Kidney (tissue), 13 donors: ENCODE measurements at regions not wholly inside any gene's neighbourhood (a gene's known extent, or its start where the extent isn't known, plus 50 kb on each side); places are given as distances from the start of the nearest gene placed in this dataset.

ENCODE experiments used
- DNase-seq, 5 donors: peaks; one replicate each; pipeline ENCODE4 v3.0.0-alpha.2; 2013 to 2020
- FAIRE-seq: peaks from 2 replicates; lab custom pipeline; 2012; peaks lifted over from hg19 to GRCh38; lab: Jason Lieb, UNC
- H3K27ac ChIP-seq, 2 donors: one replicate each; pipeline ENCODE4 v1.7.0; 2013; ENCODE audit warnings: low read depth in 2 of 2, low read length in 2 of 2, inconsistent platforms in 1 of 2
- H3K27me3 ChIP-seq: one replicate; pipeline ENCODE4 v1.7.1; 2013; ENCODE audit warnings: low read length, inconsistent platforms; ENCODE audit not compliant: control insufficient read depth, insufficient read depth
- H3K36me3 ChIP-seq, 3 donors: one replicate each; pipeline versions ENCODE4 v1.7.0 to v1.7.1; 2013; ENCODE audit warnings: low read length in 3 of 3, control low read depth in 1 of 3, inconsistent platforms in 1 of 3; ENCODE audit not compliant: insufficient read depth in 3 of 3, control insufficient read depth in 2 of 3
- H3K4me1 ChIP-seq, 3 donors: one replicate each; pipeline versions ENCODE4 v1.7.0 to v1.7.1; 2013; ENCODE audit warnings: low read length in 3 of 3, inconsistent platforms in 1 of 3, low read depth in 1 of 3; ENCODE audit not compliant: control insufficient read depth in 2 of 3, insufficient read depth in 2 of 3
- H3K4me3 ChIP-seq, 3 donors: one replicate each; pipeline versions ENCODE4 v1.7.0 to v1.8.1; 2013; ENCODE audit warnings: low read length in 3 of 3, control low read depth in 1 of 3, inconsistent platforms in 1 of 3
- H3K9ac ChIP-seq, 3 donors: one replicate each; pipeline versions ENCODE4 v1.7.0 to v1.7.1; 2013; ENCODE audit warnings: low read length in 3 of 3, control low read depth in 1 of 3, inconsistent platforms in 1 of 3
- H3K9me3 ChIP-seq, 3 donors: one replicate each; pipeline versions ENCODE4 v1.7.0 to v1.7.1; 2013; ENCODE audit warnings: low read length in 3 of 3, control low read depth in 1 of 3, inconsistent platforms in 1 of 3; ENCODE audit not compliant: control insufficient read depth in 2 of 3, insufficient read depth in 1 of 3
- intact Hi-C: fragments of 100-400 bp; cut with DNase I; formaldehyde crosslinking; loops from one replicate; pipeline ENCODE4 v1.11.1; 2022
- TF ChIP-seq, protein P1 (sequence below): IDR thresholded peaks from 3 replicates; pipeline ENCODE4 v1.5.1; 2012; ENCODE audit warnings: mild to moderate bottlenecking, moderate library complexity, borderline replicate concordance; ENCODE audit not compliant: insufficient read depth; ENCODE audit errors: extremely low read depth
- donor health status: control.
- donor health status: control.
- donor health status: control.
- donor health status: control.
- donor health status: control.
- donor health status: DM: yes; HTN: yes; CAD: no.
- donor health status: Normal renal cell carcinoma (clear cell type).

DNA sequence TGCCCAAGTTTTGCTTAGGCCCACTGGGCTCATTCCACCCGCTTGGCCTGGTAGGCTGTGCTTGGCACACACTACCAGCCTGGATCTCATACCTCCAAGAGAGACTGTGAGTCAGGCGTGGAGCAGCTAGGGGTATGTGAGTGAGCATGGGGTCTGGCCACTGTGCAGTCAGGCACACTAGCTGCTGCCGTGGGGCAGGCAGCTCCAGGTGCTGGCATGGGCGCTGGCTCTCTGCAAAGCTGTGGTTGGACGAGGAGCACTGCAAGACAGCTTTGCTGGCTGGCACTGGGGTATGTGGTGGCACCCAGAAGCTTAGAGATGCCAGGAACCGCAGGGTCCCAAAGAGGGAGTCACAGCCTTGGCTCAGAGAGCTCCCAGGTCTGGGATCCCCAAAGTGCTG, 377.8 kb downstream of the KCTD8 start:
- no peak for FAIRE-seq
- intact Hi-C loops: no loop called here

DNA sequence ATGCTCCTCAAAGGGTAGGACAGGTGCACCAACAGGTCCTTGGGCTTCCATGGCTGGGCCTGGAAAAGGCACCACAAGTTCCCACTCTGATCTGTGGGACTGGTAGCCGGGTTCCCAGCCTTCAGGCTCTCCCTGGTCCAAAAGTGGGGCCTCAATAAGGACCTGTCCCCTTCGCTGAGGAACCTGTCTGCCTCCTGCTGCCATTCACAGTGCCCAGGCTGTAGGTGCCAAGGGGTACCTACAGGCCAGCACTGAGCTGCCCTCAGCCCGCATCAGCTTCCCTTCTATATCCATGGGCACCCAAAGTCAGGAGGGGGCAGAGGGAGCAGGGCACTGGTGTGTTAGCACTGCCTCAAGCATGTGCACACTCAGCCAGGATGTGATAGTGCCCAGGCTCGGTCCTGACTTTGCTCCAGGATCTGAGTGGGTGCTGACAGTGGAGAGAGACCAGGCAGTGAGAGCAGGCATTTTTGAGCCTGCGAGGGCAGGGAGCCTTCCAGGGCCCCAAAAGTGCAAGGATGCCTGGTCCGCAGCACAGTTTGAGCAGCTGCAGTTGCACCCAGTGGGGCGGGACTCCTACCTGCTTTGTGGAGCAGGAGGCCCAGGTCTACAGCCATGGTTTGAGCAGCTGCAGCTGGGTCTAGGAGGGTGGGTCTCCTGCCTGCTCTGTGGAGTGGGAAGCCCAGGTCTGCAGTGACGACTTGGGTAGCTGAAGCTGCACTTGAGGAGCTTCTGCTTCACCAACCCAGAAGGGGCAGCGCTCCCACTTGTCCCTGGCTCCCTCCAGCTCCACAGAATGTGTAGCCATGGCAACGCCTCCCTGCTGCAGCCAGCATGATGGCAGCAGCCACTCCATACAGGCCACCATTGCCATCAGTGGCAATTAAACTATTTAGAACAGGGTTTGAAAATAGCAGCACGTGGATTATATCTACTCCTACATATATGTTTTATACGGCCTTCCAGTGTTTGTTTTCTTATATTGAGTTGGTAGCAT, 376.4 kb downstream of the KCTD8 start:
- Histone ChIP-seq H3K9me3 (no peaks in the 10 kb centered on the region), H3K9ac (no peak overlapping the region), H3K36me3 (no peaks in the 10 kb centered on the region), H3K27me3 (no peaks in the 10 kb centered on the region), H3K4me1 (no peaks in the 10 kb centered on the region), H3K4me3 (no peak overlapping the region), H3K27ac (no peak overlapping the region)
- DNase-seq: no peak
- FAIRE-seq: no peak
- intact Hi-C loops: no loop called here
- TF ChIP-seq, protein P1, sequence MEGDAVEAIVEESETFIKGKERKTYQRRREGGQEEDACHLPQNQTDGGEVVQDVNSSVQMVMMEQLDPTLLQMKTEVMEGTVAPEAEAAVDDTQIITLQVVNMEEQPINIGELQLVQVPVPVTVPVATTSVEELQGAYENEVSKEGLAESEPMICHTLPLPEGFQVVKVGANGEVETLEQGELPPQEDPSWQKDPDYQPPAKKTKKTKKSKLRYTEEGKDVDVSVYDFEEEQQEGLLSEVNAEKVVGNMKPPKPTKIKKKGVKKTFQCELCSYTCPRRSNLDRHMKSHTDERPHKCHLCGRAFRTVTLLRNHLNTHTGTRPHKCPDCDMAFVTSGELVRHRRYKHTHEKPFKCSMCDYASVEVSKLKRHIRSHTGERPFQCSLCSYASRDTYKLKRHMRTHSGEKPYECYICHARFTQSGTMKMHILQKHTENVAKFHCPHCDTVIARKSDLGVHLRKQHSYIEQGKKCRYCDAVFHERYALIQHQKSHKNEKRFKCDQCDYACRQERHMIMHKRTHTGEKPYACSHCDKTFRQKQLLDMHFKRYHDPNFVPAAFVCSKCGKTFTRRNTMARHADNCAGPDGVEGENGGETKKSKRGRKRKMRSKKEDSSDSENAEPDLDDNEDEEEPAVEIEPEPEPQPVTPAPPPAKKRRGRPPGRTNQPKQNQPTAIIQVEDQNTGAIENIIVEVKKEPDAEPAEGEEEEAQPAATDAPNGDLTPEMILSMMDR: no peak

More for the DNA sequence above, 377.8 kb downstream of the KCTD8 start:
- H3K4me3 ChIP-seq: no peak overlapping the region
- DNase-seq: no peak
- H3K4me1 ChIP-seq: no peaks in the 10 kb centered on the region
- no peak overlapping the region for H3K9ac ChIP-seq
- H3K27me3 ChIP-seq: no peaks in the 10 kb centered on the region
- H3K27ac ChIP-seq: no peak overlapping the region
- H3K9me3 ChIP-seq: no peaks in the 10 kb centered on the region
- TF ChIP-seq, protein P1: no peak
- no peaks in the 10 kb centered on the region for H3K36me3 ChIP-seq

DNA sequence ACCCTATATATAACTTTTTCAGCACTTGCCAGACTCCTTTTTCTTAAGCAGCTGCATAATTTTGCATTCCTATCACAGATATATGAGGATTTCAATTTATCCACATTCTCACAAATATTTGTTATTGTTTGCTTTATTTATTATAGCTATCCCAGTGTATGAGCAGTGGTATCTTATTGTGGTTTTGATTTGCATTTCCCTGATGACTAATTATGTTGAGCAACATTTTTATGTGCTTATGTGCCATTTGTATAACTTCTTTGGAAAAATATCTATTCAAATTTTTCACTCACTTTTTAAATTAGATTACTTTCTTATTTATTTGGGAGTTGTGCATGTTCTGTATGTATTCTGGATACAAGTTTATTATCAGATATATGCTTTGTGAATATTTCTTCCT, 361.9 kb downstream of the KCTD8 start:
- no peaks in the 10 kb centered on the region for H3K27me3 ChIP-seq
- no peak overlapping the region for H3K27ac ChIP-seq
- no peaks in the 10 kb centered on the region for H3K4me1 ChIP-seq
- intact Hi-C loops: no loop called here
- FAIRE-seq (no peak), DNase-seq (no peak)
- no peaks in the 10 kb centered on the region for H3K36me3 ChIP-seq
- TF ChIP-seq, protein P1: no peak
- H3K9ac ChIP-seq: no peak overlapping the region
- H3K9me3 ChIP-seq: no peaks in the 10 kb centered on the region
- H3K4me3 ChIP-seq: no peak overlapping the region
